GM10266 (cell line): ENCODE measurements at regions not wholly inside any gene's neighbourhood (a gene's known extent, or its start where the extent isn't known, plus 50 kb on each side); places are given as distances from the start of the nearest gene placed in this dataset.
A peak's percentile ranks its signal among the peaks of the same experiment; 100 is the strongest.

ENCODE experiments used
- DNase-seq: peaks from one replicate; pipeline ENCODE4 v3.0.0; 2012; ENCODE audit errors: extremely low spot score
- TF ChIP-seq, protein P1 (sequence below): IDR thresholded peaks from 2 replicates; pipeline ENCODE4 v1.5.1; 2012; ENCODE audit warnings: mild to moderate bottlenecking, low read depth; ENCODE audit not compliant: control insufficient read depth, insufficient read depth; ENCODE audit errors: missing control alignments

DNA sequence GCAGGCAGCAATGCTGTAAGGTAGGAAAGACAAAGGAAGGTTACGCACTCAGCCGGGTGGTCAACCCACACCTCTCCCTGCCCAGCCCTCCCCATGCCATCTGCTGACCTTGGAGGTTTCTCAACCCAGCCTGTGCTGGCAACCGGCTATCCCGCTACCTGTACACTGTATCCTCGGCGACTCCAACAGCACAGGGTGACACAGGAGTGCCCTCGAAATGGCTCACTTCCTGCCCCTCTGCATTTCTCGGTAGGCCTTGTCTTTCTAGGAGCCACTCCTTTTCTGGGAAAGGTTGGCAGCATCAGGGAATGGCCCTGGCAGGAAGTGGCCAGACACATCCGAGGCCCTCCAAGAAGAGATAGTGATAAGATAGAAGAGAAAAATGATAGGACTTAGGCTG is 124.0 kb downstream of the PROX1 start:
- TF ChIP-seq, protein P1, sequence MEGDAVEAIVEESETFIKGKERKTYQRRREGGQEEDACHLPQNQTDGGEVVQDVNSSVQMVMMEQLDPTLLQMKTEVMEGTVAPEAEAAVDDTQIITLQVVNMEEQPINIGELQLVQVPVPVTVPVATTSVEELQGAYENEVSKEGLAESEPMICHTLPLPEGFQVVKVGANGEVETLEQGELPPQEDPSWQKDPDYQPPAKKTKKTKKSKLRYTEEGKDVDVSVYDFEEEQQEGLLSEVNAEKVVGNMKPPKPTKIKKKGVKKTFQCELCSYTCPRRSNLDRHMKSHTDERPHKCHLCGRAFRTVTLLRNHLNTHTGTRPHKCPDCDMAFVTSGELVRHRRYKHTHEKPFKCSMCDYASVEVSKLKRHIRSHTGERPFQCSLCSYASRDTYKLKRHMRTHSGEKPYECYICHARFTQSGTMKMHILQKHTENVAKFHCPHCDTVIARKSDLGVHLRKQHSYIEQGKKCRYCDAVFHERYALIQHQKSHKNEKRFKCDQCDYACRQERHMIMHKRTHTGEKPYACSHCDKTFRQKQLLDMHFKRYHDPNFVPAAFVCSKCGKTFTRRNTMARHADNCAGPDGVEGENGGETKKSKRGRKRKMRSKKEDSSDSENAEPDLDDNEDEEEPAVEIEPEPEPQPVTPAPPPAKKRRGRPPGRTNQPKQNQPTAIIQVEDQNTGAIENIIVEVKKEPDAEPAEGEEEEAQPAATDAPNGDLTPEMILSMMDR, result no peak
- DNase-seq, result no peak

DNA sequence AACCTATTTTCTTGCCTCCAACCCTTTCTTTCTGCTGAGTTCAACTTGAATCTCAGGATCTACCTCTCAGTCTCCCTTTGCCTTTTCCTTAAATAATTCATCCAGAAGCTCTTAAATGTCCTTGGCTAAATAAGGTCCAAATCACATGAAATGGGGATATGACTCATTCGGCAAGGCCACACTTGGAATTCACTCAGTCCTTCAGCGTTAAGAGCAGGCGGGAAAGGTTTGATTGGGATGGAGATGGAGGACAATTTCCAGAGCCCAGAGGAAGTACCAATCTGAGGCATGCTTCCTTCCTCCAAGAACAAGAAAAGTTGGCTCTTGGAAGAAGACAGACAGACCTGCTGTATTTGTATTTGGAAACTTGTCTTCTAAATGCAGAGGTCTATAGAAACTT is 128.5 kb downstream of the PROX1 start:
- TF ChIP-seq, protein P1, result no peak
- no peak for DNase-seq

DNA sequence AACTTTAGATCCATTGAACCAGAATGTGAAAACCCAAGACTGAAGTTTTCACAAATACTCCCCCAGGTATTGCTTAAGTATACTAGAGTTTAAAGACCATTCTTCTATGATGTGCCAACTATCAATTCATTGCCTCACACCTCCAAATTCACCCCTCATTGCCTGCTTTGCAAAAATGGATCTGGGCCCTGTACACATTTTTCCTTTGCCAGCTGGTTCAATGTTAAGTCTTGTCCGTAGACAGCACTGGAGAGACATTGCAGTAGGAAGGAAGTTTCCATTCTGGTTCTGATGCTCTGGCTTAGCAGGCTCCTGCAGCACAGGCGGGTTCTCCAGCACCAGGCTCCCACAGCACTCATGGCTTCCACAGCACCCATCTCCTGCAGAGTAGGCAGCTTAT is 130.0 kb downstream of the PROX1 start:
- TF ChIP-seq, protein P1, result no peak
- no peak for DNase-seq

DNA sequence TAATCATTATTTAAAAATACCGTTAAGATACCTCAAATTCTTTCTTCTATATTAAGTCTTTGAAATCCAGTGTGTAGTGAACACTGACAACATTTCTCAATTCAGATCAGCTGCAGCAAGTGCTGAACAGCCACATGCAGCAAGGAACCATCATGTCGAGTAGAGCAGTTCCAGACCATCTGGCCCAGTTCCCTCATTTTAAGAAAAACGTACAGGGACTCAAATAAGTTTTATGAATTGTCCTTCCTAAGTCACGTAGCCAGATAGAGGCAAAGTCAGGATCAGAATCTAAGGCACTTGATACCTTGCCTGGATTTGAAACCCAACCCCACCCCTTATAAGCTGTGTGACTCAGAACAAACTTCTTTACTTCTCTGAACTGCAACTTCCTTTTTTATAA is 132.4 kb downstream of the PROX1 start:
- TF ChIP-seq, protein P1, result no peak
- DNase-seq, result no peak

DNA sequence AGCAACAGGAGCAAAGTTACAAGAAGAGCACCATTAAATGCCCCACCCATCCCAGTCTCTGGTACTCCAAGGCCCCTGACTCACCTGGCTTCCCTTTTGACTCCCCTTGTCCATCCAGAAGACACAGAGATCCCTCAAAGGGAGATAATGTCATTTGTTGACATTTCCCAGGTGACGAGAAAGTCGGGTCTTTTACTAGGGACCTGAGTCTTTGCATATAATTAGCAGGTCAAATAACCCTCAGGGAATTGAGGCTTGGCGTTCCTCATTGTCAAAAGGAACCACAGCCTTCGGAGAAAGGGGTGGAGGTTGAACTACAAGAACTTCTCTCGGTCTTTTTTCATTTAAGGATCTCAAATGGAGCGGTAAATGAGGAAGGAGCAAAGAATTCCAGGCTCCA is 133.2 kb downstream of the PROX1 start:
- no peak for DNase-seq
- TF ChIP-seq, protein P1, result no peak

DNA sequence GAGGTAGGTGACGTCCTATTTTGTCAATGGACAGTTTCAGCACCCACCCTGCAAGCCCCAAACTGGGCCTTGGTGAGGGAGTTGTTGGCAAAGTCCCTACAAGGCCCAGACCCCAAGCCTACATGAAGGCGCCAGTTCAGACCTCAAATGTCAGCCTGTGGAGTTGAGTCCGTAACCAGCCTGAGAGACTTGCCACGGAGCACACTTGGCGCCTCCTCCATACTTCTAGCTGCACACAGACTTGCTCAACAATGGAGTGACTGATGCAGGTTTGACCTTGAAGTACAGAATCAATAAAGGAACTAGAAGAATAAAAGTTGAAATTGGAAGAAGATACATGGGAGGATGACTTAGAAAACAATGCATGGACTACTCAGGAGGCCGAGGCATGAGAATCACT is 134.3 kb downstream of the PROX1 start:
- no peak for DNase-seq
- TF ChIP-seq, protein P1, result no peak

DNA sequence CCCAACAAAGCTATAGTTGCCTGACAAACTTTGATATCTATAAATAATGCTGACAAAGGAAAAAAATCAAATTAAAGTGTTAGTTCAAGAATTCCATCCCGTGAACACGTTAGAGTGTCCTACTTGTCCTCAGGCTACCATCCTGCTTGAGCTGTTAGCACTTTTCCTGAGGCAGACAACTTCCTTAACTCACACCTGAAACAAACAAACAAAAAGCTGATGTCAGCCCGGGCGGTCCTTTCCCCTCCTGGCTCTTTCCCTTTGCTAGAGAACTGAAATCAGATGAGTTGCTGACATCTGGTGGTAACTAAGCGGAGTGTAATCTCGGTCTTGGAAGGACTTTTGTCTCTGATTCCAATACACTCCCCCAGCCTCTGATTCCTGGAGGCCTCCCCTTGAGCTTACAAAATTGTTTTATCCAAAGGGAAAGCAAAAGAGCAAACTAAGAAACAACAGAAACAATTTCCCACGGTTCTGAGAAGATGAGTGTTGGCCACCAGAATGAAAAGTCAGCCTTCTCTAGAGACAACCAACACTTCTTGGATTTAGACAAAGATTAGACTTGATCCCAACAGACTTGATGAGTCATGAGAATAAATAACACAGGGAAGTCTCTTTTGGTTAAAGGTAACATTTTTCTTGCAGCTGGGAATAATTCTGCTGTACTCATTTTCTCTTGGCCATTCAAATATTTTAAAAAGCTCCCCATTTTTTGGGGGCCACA is 135.4 kb downstream of the PROX1 start:
- peak; percentile 51 for DNase-seq
- TF ChIP-seq, protein P1, result peak; percentile 39
